Activated T-cell treated with anti-CD3 and anti-CD28 coated beads for 1 hour (primary cell): ENCODE measurements at regions not wholly inside any gene's neighbourhood (a gene's known extent, or its start where the extent isn't known, plus 50 kb on each side); places are given as distances from the start of the nearest gene placed in this dataset.
"Not testable (repeated sequence)": the region's sequence is repeated elsewhere in the genome, so short reads cannot be mapped to it uniquely, and the experiment has no call there.

Experiments used
- DNase-seq: peaks from one replicate; pipeline ENCODE4 v3.0.0-alpha.2; 2020; ENCODE audit warnings: low read depth

- DNase-seq: peak; percentile 14
Observed at GRCh38 chr1:148049115-148049496, 103.0 kb downstream of the NBPF11 start.

GRCh38 chr1:148048423-148049114 is 103.5 kb downstream of the NBPF11 start:
- DNase-seq: not testable (repeated sequence)

GRCh38 chr1:148045872-148046271 is 106.2 kb downstream of the NBPF11 start:
- DNase-seq: not testable (repeated sequence)

GRCh38 chr1:148044495-148044894 is 107.6 kb downstream of the NBPF11 start:
- DNase-seq: not testable (repeated sequence)
